Activated CD4-positive, alpha-beta memory T cell treated with anti-CD3 and anti-CD28 coated beads, Interleukin-2, amount 10 ng/mL, durations not matched to agents 7 days and 5 days (primary cell): ENCODE measurements at regions not wholly inside any gene's neighbourhood (a gene's known extent, or its start where the extent isn't known, plus 50 kb on each side); places are given as distances from the start of the nearest gene placed in this dataset.

Experiments
- CTCF ChIA-PET: fragments of 350-600 bp; sonication (Branson Sonifier 250); formaldehyde crosslinking; loops from one replicate; lab custom pipeline; 2021; ENCODE audit warnings: antibody characterized with exemption, inconsistent platforms; lab: Charles Lee
- POLR2A ChIA-PET: fragments of 350-600 bp; sonication (Branson Sonifier 250); formaldehyde crosslinking; loops from one replicate; lab custom pipeline; 2021; ENCODE audit warnings: antibody characterized with exemption; lab: Charles Lee
- DNase-seq: peaks from one replicate; pipeline ENCODE4 v3.0.0-alpha.2; 2020
- H3K27ac Mint-ChIP-seq: one replicate; pipeline ENCODE4 v1.8.0; 2021; ENCODE audit warnings: mild to moderate bottlenecking, mixed read lengths
- H3K27me3 Mint-ChIP-seq: one replicate; pipeline ENCODE4 v1.8.0; 2021; ENCODE audit warnings: mixed read lengths
- H3K36me3 Mint-ChIP-seq: one replicate; pipeline ENCODE4 v1.8.0; 2021; ENCODE audit warnings: low read depth, mixed read lengths
- H3K4me1 Mint-ChIP-seq: one replicate; pipeline ENCODE4 v1.8.0; 2021; ENCODE audit warnings: mixed read lengths
- H3K4me3 Mint-ChIP-seq: one replicate; pipeline ENCODE4 v1.8.0; 2021; ENCODE audit warnings: mild to moderate bottlenecking, mixed read lengths
- H3K9me3 Mint-ChIP-seq: one replicate; pipeline ENCODE4 v1.8.0; 2021; ENCODE audit warnings: mixed read lengths

DNA sequence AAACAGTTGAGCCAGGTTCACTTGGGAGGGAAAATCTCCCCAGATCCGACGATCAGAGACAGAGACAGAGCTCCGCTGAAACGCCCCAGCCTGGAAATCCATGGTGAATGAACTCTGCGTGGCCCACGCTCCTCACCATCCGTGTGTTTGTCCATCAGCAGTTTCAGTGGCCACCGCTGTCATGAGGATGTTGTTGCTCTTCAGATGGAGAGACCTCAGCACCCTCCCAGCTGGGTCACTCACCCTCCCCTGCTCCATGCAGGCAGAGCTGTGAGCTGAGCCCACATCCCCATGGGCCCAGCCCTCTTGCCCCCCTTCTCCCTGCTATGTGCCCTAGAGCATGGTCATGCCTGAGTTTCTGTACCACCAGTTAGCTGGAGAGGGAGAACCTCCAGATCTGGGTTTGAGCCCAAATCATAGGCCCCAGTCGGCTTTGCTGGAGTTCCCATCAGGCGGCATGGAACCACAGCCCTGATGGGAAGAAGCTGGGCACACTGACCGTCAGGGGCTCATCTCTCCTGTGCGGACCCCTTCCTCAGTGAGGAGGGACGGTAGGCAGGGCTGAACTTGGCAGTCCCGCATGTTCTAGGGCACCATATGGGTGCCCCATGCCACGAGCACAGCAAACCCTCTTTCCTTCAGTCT, 154.4 kb upstream of the COL5A1 start:
- Mint-ChIP-seq H3K36me3 (no peaks in the 10 kb centered on the region), H3K27ac (no peak overlapping the region), H3K4me1 (no peaks in the 10 kb centered on the region), H3K27me3 (no peaks in the 10 kb centered on the region), H3K4me3 (no peak overlapping the region), H3K9me3 (no peaks in the 10 kb centered on the region)
- DNase-seq = no peak
- POLR2A ChIA-PET = no interaction called here
- CTCF ChIA-PET = no interaction called here

DNA sequence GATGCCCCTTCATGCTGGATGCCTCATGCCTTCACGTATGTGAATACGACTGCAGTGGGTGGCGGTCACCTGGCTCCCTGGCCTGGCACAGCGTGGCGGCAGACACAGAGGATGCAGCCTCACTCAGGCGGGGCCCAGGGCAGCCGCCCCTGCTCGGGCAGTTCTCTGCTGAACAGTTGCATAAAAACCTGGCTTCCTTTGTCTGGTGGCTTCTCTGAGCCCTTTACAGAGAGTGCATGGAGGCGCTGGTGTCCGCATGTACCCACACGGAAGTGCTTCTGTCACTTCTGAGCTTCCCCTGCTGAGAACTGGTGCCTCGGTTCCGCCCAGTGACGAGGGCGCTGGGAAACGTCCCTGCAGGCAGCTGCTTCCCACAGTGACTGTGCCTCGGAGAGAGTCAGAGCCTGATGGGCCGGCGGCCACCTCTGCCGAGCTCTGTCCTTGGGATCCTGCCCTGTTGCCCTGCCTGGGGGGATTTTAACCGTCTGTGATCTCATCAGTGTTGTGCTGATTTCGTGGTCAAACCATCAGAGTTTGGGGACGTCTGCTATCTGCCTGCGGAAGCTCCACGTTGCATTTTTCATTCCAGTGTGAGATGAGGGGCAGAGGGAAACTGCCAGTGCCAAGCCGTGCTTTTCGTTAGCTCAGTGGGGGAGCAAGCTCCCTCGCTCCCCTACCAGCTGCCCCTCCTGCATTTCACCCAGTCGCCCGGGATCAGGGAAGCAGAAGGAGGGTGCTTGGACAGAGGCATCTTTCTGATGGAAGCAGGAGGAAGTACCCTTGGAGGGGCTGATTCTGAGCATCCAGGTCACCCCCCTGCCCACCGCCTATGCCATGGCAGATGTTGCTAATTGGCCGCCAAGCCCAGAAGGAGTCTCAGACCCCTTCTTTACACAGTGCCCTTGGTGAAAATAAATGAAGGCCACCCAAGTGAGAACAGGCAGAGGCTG, 153.0 kb upstream of the COL5A1 start:
- Mint-ChIP-seq H3K27me3 (peaks cover 2% of the 10 kb centered on the region), H3K4me1 (no peaks in the 10 kb centered on the region), H3K27ac (no peak overlapping the region), H3K9me3 (no peaks in the 10 kb centered on the region), H3K36me3 (no peaks in the 10 kb centered on the region), H3K4me3 (no peak overlapping the region)
- DNase-seq = no peak
- POLR2A ChIA-PET = no interaction called here
- CTCF ChIA-PET = no interaction called here

DNA sequence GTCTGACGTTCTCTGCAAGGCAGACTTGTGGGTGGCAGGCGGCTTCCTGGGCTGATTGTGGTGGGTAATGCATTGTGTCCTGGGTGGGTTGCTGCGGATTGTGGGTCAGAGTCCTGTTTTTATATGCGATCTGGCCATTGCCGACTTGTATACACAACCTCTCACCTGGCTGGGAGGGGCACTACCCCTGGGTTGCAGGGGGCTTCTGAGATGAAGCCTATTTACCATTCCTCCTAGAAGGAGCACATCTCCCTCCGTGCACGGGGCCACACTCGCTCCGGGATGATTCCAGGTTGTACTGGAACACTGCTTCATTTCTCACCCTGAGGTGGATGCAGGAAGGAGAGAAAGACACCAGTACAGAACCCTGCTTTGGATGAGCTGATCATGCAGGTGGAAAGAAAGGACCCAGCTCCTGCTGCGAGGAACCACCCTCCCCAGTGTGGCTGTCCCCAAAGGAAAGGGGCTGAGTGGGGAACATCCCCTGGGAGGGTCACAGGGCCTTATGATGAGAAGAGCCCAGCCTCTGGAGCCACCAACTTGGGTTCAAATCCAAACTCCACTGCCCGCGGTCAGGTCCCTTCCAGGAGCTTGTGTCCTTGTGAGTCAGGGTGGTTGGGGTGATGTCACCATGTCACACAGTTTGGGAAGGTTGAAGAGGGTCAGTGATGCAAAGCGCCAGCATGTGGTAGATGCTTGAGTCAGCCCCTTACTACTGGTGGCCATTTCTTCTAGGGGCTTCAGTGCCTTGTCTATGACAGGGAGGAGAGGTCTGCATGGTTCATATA, 151.8 kb upstream of the COL5A1 start:
- H3K4me1 Mint-ChIP-seq = no peaks in the 10 kb centered on the region
- no peak for DNase-seq
- H3K27ac Mint-ChIP-seq = no peak overlapping the region
- no peaks in the 10 kb centered on the region for H3K36me3 Mint-ChIP-seq
- peaks cover 2% of the 10 kb centered on the region for H3K27me3 Mint-ChIP-seq
- ChIA-PET POLR2A (no interaction called here), CTCF (no interaction called here)
- H3K4me3 Mint-ChIP-seq = no peak overlapping the region
- no peaks in the 10 kb centered on the region for H3K9me3 Mint-ChIP-seq

DNA sequence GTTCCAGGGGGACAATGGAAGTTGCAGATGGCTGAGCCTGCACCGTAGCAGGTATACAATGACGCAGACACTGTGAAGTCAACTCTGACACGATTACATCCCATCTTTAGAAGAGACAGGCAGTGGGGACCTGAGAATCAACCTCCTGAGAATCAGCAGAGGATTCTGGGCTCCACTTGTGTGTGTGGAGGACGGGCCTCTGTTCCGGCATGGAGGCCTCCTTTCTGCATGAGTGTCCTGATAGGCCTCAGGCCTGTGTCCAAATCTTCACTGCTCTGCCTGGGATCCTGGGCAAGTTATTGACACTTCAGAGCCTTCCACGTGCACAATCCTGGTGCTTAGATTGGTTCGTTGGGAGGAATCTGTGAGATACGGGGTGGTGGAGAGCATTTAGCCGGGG, 151.2 kb upstream of the COL5A1 start:
- H3K4me1 Mint-ChIP-seq = no peaks in the 10 kb centered on the region
- no peaks in the 10 kb centered on the region for H3K36me3 Mint-ChIP-seq

GRCh38 chr9:134491196-134491835, 150.3 kb upstream of the COL5A1 start:
- CTCF ChIA-PET = no interaction called here
- H3K27ac Mint-ChIP-seq = no peak overlapping the region
- H3K4me3 Mint-ChIP-seq = no peak overlapping the region
- peaks cover 2% of the 10 kb centered on the region for H3K27me3 Mint-ChIP-seq
- H3K9me3 Mint-ChIP-seq = no peaks in the 10 kb centered on the region
- no peak for DNase-seq
- H3K36me3 Mint-ChIP-seq = no peaks in the 10 kb centered on the region
- POLR2A ChIA-PET = no interaction called here
- no peaks in the 10 kb centered on the region for H3K4me1 Mint-ChIP-seq

More for the DNA sequence above, 151.2 kb upstream of the COL5A1 start:
- ChIA-PET CTCF (no interaction called here), POLR2A (no interaction called here)
- no peak overlapping the region for H3K27ac Mint-ChIP-seq
- H3K4me3 Mint-ChIP-seq = no peak overlapping the region
- DNase-seq = no peak
- peaks cover 2% of the 10 kb centered on the region for H3K27me3 Mint-ChIP-seq
- H3K9me3 Mint-ChIP-seq = no peaks in the 10 kb centered on the region

DNA sequence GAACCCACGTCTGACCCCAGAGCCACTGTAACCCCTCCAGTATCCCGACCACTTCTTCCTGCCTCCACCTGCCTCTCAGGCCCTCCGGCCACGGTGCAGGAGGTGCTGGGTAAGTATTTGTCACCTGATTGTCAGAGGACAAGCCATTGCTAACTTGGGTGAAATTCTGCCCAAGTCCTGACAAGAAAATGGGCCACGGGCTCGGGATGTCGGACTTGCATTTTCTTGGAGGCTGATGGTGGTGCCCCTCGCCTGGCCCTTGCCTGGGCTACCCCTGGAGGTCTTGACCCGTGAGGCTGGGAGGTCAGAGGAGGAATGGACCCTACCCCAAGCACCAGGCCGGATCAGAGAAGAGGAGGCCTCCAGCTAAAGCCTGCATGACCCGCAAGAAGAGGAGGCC, 149.7 kb upstream of the COL5A1 start:
- H3K9me3 Mint-ChIP-seq = no peaks in the 10 kb centered on the region
- no peaks in the 10 kb centered on the region for H3K36me3 Mint-ChIP-seq
- H3K27me3 Mint-ChIP-seq = peaks cover 2% of the 10 kb centered on the region
- POLR2A ChIA-PET = no interaction called here
- H3K4me3 Mint-ChIP-seq = no peak overlapping the region
- H3K4me1 Mint-ChIP-seq = no peaks in the 10 kb centered on the region
- no peak for DNase-seq
- CTCF ChIA-PET = no interaction called here
- H3K27ac Mint-ChIP-seq = no peak overlapping the region

DNA sequence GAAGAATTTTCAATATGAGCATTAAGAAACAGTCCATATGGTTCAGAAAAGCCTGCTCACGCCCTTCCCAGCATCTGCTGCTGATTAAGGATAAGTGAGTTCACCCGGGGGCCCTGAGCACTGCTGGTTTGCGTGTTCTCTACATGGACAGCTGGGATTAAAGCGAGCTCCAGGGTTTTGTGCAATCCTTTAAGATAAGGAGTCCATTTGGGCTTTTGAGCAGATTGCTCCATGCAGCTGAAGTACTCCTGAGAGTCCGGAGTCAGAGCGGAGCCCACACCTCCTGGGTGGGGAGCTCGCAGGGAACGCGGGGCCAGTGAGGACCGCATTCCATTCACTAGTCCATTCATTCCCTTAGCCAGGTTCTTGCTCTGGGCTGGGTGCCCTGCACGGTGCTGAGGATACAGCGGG, 149.3 kb upstream of the COL5A1 start:
- Mint-ChIP-seq H3K4me1 (no peaks in the 10 kb centered on the region), H3K36me3 (no peaks in the 10 kb centered on the region), H3K9me3 (no peaks in the 10 kb centered on the region), H3K4me3 (no peak overlapping the region), H3K27ac (no peak overlapping the region), H3K27me3 (peaks cover 2% of the 10 kb centered on the region)
- ChIA-PET POLR2A (no interaction called here), CTCF (no interaction called here)
- no peak for DNase-seq

- H3K4me3 Mint-ChIP-seq = no peak overlapping the region
- CTCF ChIA-PET = no interaction called here
- H3K36me3 Mint-ChIP-seq = no peaks in the 10 kb centered on the region
- no peaks in the 10 kb centered on the region for H3K9me3 Mint-ChIP-seq
- POLR2A ChIA-PET = no interaction called here
- no peak overlapping the region for H3K27ac Mint-ChIP-seq
- H3K4me1 Mint-ChIP-seq = no peaks in the 10 kb centered on the region
- H3K27me3 Mint-ChIP-seq = peaks cover 2% of the 10 kb centered on the region
- no peak for DNase-seq
Measured at GRCh38 chr9:134492721-134493460, 148.7 kb upstream of the COL5A1 start.

GRCh38 chr9:134493461-134494272, 147.9 kb upstream of the COL5A1 start:
- peaks cover 2% of the 10 kb centered on the region for H3K27me3 Mint-ChIP-seq
- no peaks in the 10 kb centered on the region for H3K4me1 Mint-ChIP-seq
- no peak overlapping the region for H3K27ac Mint-ChIP-seq
- no peak overlapping the region for H3K4me3 Mint-ChIP-seq
- no peak for DNase-seq
- CTCF ChIA-PET = no interaction called here
- H3K36me3 Mint-ChIP-seq = no peaks in the 10 kb centered on the region
- H3K9me3 Mint-ChIP-seq = no peaks in the 10 kb centered on the region
- POLR2A ChIA-PET = no interaction called here

DNA sequence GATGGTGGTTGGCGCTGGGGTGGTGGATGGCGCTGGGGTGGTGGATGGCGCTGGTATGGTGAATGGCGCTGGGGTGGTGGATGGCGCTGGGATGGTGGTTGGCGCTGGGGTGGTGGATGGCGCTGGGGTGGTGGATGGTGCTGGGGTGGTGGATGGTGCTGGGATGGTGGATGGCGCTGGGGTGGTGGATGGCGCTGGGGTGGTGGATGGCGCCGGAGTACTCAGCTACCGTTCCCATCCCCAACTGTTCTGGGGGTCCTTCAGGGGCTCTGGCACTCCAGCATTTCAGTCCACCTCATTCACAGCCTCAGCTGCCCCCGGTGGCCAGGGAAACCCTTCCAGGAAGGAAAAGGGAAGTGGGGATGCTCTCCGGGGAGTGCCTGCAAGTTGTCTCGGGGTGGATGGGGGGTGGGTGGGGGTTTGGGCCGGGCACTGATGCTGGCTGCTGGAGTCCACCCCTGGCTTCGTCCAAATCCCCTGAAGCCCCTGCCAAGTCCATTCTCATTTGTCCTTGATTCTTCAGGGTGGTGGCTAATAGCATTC, 147.3 kb upstream of the COL5A1 start:
- DNase-seq = no peak
- Mint-ChIP-seq H3K4me3 (no peak overlapping the region), H3K9me3 (no peaks in the 10 kb centered on the region), H3K27ac (no peak overlapping the region), H3K27me3 (peaks cover 2% of the 10 kb centered on the region), H3K36me3 (no peaks in the 10 kb centered on the region), H3K4me1 (no peaks in the 10 kb centered on the region)
- ChIA-PET POLR2A (no interaction called here), CTCF (no interaction called here)

GRCh38 chr9:134494905-134495304, 146.7 kb upstream of the COL5A1 start:
- POLR2A ChIA-PET = no interaction called here

More at GRCh38 chr9:134494905-134495304, 146.7 kb upstream of the COL5A1 start:
- no peak overlapping the region for H3K4me3 Mint-ChIP-seq
- H3K9me3 Mint-ChIP-seq = no peaks in the 10 kb centered on the region
- no peaks in the 10 kb centered on the region for H3K4me1 Mint-ChIP-seq
- CTCF ChIA-PET = no interaction called here
- H3K27ac Mint-ChIP-seq = no peak overlapping the region
- no peak for DNase-seq
- no peaks in the 10 kb centered on the region for H3K36me3 Mint-ChIP-seq
- H3K27me3 Mint-ChIP-seq = peaks cover 2% of the 10 kb centered on the region
